Thyroid gland (tissue), 4 donors: ENCODE measurements at regions not wholly inside any gene's neighbourhood (a gene's known extent, or its start where the extent isn't known, plus 50 kb on each side); places are given as distances from the start of the nearest gene placed in this dataset. TPM values are rescaled to one million over a fixed set of nuclear protein-coding genes. Genes with fewer than 3 reads are reported as not detected.
"Not testable (repeated sequence)": the region's sequence is repeated elsewhere in the genome, so short reads cannot be mapped to it uniquely, and the experiment has no call there.

Experiments used
- DNase-seq, 2 donors: peaks; one replicate each; pipeline ENCODE4 v3.0.0-alpha.2; 2019
- H3K27ac ChIP-seq, 3 donors: fragments of 200-600 bp; sonication (generic); 1 replicate in 2 of 3; 2 replicates in 1 of 3; pipeline ENCODE4 v1.5.1; 2016 to 2019; ENCODE audit warnings: mild to moderate bottlenecking in 1 of 3, moderate library complexity in 1 of 3
- H3K27me3 ChIP-seq: fragments of 200-600 bp; sonication (generic); one replicate; pipeline ENCODE4 v1.5.1; 2019
- H3K36me3 ChIP-seq, 2 donors: fragments of 200-600 bp; sonication (generic); one replicate each; pipeline ENCODE4 v1.5.1; 2016 to 2019
- H3K4me1 ChIP-seq, 2 donors: fragments of 200-600 bp; sonication (generic); one replicate each; pipeline ENCODE4 v1.5.1; 2017 to 2019
- H3K4me3 ChIP-seq, 3 donors: fragments of 200-600 bp; sonication (generic); replicated peaks in 1 of 3; 1 replicate in 2 of 3; 2 replicates in 1 of 3; pipeline ENCODE4 v1.5.1; 2016; ENCODE audit warnings: mild to moderate bottlenecking in 1 of 3
- H3K9me3 ChIP-seq: fragments of 200-600 bp; sonication (generic); one replicate; pipeline ENCODE4 v1.5.1; 2017
- WGBS, 2 donors: methylation state at CpG; one replicate each; pipeline ENCODE4 v1.1.5; 2017; 5-methylcytosine and 5-hydroxymethylcytosine counted together
- intact Hi-C: fragments of 100-400 bp; cut with DNase I; formaldehyde crosslinking; loops from one replicate; pipeline ENCODE4 v1.15.1; 2023
- small RNA-seq: library from RNA; depleted of rRNA; stranded (forward); fragments of <200 nt; gene quantifications from one replicate; pipeline ENCODE3, GENCODE V24; 2016

- H3K4me1 ChIP-seq, DNase-seq, H3K4me3 ChIP-seq, H3K9me3 ChIP-seq, intact Hi-C loops, H3K36me3 ChIP-seq, H3K27me3 ChIP-seq, H3K27ac ChIP-seq: not testable (repeated sequence)
- WGBS, 2 donors, result 69 to 73% methylated on average over 1 of the region's 1 CpG
Observed at GRCh38 chr7:150189963-150190362, 133.2 kb upstream of the LRRC61 start.

GRCh38 chr7:150192541-150192940 lies 130.6 kb upstream of the LRRC61 start:
- H3K4me1 ChIP-seq, H3K27ac ChIP-seq, H3K4me3 ChIP-seq, intact Hi-C loops, DNase-seq, H3K27me3 ChIP-seq, H3K9me3 ChIP-seq, H3K36me3 ChIP-seq: not testable (repeated sequence)
- 82 to 83% methylated on average over 4 of the region's 4 CpGs for WGBS, 2 donors

- H3K27me3 ChIP-seq, H3K36me3 ChIP-seq, H3K4me1 ChIP-seq, DNase-seq, H3K27ac ChIP-seq, H3K4me3 ChIP-seq, intact Hi-C loops, H3K9me3 ChIP-seq: not testable (repeated sequence)
- WGBS, 2 donors, result 81 to 87% methylated on average over 3 of the region's 3 CpGs
Observed at GRCh38 chr7:150193866-150194265, 129.3 kb upstream of the LRRC61 start.

Small RNA genes lying in the stretch of these regions (small RNA-seq; reads per million reads assigned to genes)
- gene AC092666.2, result not detected
